ENCODE measurements at regions not wholly inside any gene's neighbourhood (a gene's known extent, or its start where the extent isn't known, plus 50 kb on each side); places are given as distances from the start of the nearest gene placed in this dataset.

DNA sequence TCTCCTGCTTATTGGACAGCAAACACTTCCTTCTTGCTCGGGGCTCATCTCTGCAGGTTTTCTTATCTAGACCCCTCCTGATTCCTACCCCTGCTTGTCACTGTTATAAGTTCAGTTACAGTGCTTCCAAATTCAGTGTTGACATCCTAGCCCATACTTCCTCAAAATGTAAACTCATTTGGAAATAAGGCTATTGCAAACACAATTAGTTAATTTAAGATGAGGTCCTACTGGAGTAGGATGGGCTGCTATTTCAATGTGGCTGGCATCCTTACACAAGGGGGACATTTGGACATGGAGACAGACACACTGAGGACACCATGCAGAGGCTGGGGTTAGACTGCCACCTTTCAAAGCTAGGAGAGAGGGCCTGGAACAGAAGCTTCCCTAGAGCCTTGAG is 85.2 kb upstream of the NPVF start:
- H3K4me1 ChIP-seq: peaks cover 0 to 4% (median 0%) of the 10 kb centered on the region in 3 donors
- H3K4me3 ChIP-seq: no peak overlapping the region
- H3K36me3 ChIP-seq: no peaks in the 10 kb centered on the region
- intact Hi-C loops (cut with DNase I): no loop called here
- no peaks in the 10 kb centered on the region for H3K27me3 ChIP-seq
- TF ChIP-seq POLR2A (IDR thresholded peaks at IDR 0.05): no peak
- TF ChIP-seq, protein P1, sequence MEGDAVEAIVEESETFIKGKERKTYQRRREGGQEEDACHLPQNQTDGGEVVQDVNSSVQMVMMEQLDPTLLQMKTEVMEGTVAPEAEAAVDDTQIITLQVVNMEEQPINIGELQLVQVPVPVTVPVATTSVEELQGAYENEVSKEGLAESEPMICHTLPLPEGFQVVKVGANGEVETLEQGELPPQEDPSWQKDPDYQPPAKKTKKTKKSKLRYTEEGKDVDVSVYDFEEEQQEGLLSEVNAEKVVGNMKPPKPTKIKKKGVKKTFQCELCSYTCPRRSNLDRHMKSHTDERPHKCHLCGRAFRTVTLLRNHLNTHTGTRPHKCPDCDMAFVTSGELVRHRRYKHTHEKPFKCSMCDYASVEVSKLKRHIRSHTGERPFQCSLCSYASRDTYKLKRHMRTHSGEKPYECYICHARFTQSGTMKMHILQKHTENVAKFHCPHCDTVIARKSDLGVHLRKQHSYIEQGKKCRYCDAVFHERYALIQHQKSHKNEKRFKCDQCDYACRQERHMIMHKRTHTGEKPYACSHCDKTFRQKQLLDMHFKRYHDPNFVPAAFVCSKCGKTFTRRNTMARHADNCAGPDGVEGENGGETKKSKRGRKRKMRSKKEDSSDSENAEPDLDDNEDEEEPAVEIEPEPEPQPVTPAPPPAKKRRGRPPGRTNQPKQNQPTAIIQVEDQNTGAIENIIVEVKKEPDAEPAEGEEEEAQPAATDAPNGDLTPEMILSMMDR (IDR thresholded peaks at IDR 0.05): no peak
- no peaks in the 10 kb centered on the region for H3K9me3 ChIP-seq
- no peak for DNase-seq
- no peak overlapping the region for H3K27ac ChIP-seq
- 63 to 67% methylated on average over 1 of the region's 1 CpG for WGBS, 2 donors

DNA sequence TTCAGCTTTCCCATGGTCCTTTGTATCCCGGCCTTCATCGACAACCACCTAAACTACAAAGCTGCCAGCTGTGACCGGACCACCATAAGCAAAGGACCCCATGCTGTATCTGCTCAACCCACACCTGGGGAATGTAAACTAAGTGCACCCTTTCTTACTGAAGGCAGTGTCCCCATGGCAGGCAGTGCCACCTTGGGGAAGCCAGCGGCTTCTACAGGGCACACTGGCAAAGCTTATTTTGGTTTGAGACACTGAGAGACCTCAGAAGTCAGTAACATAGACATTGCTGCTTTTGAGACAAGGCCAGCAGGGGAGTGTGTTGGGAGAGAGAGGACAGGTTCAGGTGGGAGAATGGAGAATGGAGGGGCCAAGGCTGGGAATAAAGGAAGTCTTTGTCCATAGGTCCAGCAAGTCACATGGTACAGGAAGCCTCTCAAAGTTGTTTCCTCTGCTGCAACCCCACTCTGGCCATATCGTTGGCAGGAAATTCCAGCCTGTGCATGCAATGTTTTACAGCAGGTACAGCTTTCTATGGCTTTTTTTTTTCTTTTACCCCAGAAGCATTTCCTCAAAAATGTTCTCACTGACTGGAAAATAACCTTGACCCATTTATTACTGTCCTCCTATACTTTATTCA is 85.9 kb upstream of the NPVF start:
- no peak for DNase-seq
- no peaks in the 10 kb centered on the region for H3K27me3 ChIP-seq
- no peaks in the 10 kb centered on the region for H3K9me3 ChIP-seq
- TF ChIP-seq, protein P1 (IDR thresholded peaks at IDR 0.05): no peak
- TF ChIP-seq POLR2A (IDR thresholded peaks at IDR 0.05): no peak
- no peaks in the 10 kb centered on the region for H3K36me3 ChIP-seq
- no peaks in the 10 kb centered on the region for H3K4me1 ChIP-seq
- H3K27ac ChIP-seq: no peak overlapping the region
- intact Hi-C loops (cut with DNase I): no loop called here
- no peak overlapping the region for H3K4me3 ChIP-seq
- WGBS, 2 donors: 86% methylated on average over 5 of the region's 5 CpGs

DNA sequence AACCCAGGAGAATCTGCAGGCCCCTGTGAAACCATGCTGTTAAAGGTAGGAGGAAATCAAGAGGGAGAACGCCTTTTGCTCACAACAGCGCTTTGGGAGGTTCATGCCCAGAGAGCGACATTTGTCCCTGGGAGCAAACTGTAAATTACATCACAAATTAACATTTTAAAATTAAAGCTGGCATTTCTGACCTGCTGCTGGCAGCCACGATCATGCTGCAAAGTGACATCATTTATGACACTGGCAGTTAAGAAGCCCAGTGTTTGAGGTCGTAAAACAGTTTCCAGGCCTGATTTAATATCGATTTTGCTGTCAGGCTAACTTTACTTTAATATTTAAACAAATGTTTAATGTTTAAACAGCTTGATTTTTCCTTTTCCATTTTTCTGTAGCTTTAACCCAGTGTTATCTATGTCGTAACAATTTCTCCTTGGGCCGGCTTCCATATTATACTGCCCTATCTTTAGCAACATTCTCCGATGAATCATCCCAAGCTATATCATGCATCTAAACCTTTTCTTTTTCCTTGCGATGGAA is 86.5 kb upstream of the NPVF start:
- H3K4me3 ChIP-seq: no peak overlapping the region
- intact Hi-C loops (cut with DNase I): no loop called here
- H3K27ac ChIP-seq: no peak overlapping the region
- H3K4me1 ChIP-seq: no peaks in the 10 kb centered on the region
- no peak for DNase-seq
- H3K9me3 ChIP-seq: no peaks in the 10 kb centered on the region
- no peaks in the 10 kb centered on the region for H3K36me3 ChIP-seq
- H3K27me3 ChIP-seq: no peaks in the 10 kb centered on the region
- 86 to 90% methylated on average over 10 of the region's 10 CpGs for WGBS, 2 donors
- TF ChIP-seq POLR2A (IDR thresholded peaks at IDR 0.05): no peak
- TF ChIP-seq, protein P1 (IDR thresholded peaks at IDR 0.05): no peak

DNA sequence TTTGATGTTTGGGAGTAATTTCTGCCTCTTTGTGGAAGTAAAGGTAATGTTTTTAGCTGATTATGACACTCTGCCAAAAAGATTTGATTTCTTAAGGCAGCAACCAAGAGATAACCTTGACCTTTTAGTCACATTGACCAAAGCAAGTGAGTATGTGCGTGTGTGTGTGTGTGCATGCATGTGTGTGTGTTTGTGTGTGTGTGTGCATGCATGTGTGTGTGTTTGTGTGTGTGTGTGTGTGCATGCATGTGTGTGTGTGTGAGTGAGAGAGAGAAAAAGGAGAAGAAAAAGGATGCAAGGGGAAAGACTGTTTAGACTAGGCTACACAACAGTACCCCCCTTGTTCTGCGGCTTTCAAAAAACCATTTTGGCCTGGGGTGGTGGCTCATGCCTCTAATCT is 88.1 kb upstream of the NPVF start:
- no peak for DNase-seq
- TF ChIP-seq POLR2A (IDR thresholded peaks at IDR 0.05): no peak
- TF ChIP-seq, protein P1 (IDR thresholded peaks at IDR 0.05): no peak
- Histone ChIP-seq H3K4me3 (no peak overlapping the region), H3K9me3 (no peaks in the 10 kb centered on the region), H3K27ac (no peak overlapping the region), H3K27me3 (no peaks in the 10 kb centered on the region), H3K36me3 (no peaks in the 10 kb centered on the region), H3K4me1 (no peaks in the 10 kb centered on the region)
- 67 to 73% methylated on average over 2 of the region's 2 CpGs for WGBS, 2 donors
- intact Hi-C loops (cut with DNase I): no loop called here

DNA sequence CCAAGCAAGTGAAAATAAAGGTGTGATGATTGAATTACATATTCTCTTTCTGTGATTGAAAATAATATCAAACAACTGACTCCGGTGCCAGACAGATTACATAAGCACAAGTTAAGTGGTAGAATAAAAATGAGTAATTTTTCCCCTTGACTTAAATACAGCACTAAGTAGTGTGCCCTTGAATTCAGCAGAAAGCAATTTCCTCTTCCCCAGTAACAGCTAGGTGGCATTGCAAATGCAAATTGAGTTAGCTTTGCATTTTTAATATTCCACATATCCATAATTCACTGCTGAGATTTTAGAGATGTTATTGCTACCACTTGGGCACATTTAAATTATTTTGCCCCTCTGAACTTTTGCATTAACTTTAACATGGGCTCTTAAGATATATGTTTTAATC is 89.8 kb upstream of the NPVF start:
- WGBS, 2 donors: 90 to 100% methylated on average over 1 of the region's 1 CpG
- intact Hi-C loops (cut with DNase I): no loop called here

More for the DNA sequence above, 89.8 kb upstream of the NPVF start:
- TF ChIP-seq, protein P1 (IDR thresholded peaks at IDR 0.05): no peak
- TF ChIP-seq POLR2A (IDR thresholded peaks at IDR 0.05): no peak
- DNase-seq: no peak
- no peaks in the 10 kb centered on the region for H3K27me3 ChIP-seq
- H3K4me3 ChIP-seq: no peak overlapping the region
- no peak overlapping the region for H3K27ac ChIP-seq
- H3K4me1 ChIP-seq: no peaks in the 10 kb centered on the region
- no peaks in the 10 kb centered on the region for H3K36me3 ChIP-seq
- H3K9me3 ChIP-seq: no peaks in the 10 kb centered on the region
